Glutamatergic neuron (in vitro differentiated cells): ENCODE measurements at regions not wholly inside any gene's neighbourhood (a gene's known extent, or its start where the extent isn't known, plus 50 kb on each side); places are given as distances from the start of the nearest gene placed in this dataset.

Experiments
- DNase-seq: peaks from one replicate; pipeline ENCODE4 v3.0.0; 2022
- H3K27ac Mint-ChIP-seq: one replicate; pipeline ENCODE4 v1.8.0; 2020; ENCODE audit warnings: mild to moderate bottlenecking, mixed read lengths, inconsistent platforms; ENCODE audit not compliant: unreplicated experiment
- H3K27me3 Mint-ChIP-seq: one replicate; pipeline ENCODE4 v1.8.0; 2020; ENCODE audit warnings: mild to moderate bottlenecking, moderate library complexity, mixed read lengths, inconsistent platforms; ENCODE audit not compliant: unreplicated experiment
- H3K36me3 Mint-ChIP-seq: one replicate; pipeline ENCODE4 v1.8.0; 2020; ENCODE audit warnings: mild to moderate bottlenecking, mixed read lengths, inconsistent platforms; ENCODE audit not compliant: unreplicated experiment
- H3K4me1 Mint-ChIP-seq: one replicate; pipeline ENCODE4 v1.8.0; 2020; ENCODE audit warnings: mild to moderate bottlenecking, low read depth, mixed read lengths, inconsistent platforms; ENCODE audit not compliant: unreplicated experiment
- H3K4me3 Mint-ChIP-seq: one replicate; pipeline ENCODE4 v1.8.0; 2020; ENCODE audit warnings: mild to moderate bottlenecking, mixed read lengths, inconsistent platforms; ENCODE audit not compliant: unreplicated experiment
- H3K9me3 Mint-ChIP-seq: one replicate; pipeline ENCODE4 v1.8.0; 2020; ENCODE audit warnings: mild to moderate bottlenecking, moderate library complexity, mixed read lengths, inconsistent platforms; ENCODE audit not compliant: unreplicated experiment
- CTCF ChIP-seq: fragments of 200-600 bp; sonication (generic); IDR thresholded peaks from one replicate; pipeline ENCODE4 v1.5.0; 2021; ENCODE audit not compliant: partially characterized antibody, unreplicated experiment

- Mint-ChIP-seq H3K27ac (no peak overlapping the region), H3K4me1 (no peaks in the 10 kb centered on the region), H3K4me3 (no peak overlapping the region), H3K9me3 (peaks cover 2% of the 10 kb centered on the region), H3K27me3 (no peaks in the 10 kb centered on the region), H3K36me3 (no peaks in the 10 kb centered on the region)
- no peak for TF ChIP-seq CTCF
- no peak for DNase-seq
Measured at GRCh38 chr5:67969631-67970030, 245.9 kb upstream of the PIK3R1 start.

GRCh38 chr5:67969176-67969575 is 246.4 kb upstream of the PIK3R1 start:
- Mint-ChIP-seq H3K27ac (no peak overlapping the region), H3K36me3 (no peaks in the 10 kb centered on the region), H3K4me1 (no peaks in the 10 kb centered on the region), H3K9me3 (peaks cover 2% of the 10 kb centered on the region), H3K4me3 (no peak overlapping the region), H3K27me3 (no peaks in the 10 kb centered on the region)
- no peak for TF ChIP-seq CTCF
- no peak for DNase-seq

- H3K9me3 Mint-ChIP-seq: peaks cover 2% of the 10 kb centered on the region
Measured at GRCh38 chr5:67966712-67967111, 248.8 kb upstream of the PIK3R1 start.

GRCh38 chr5:67964619-67965018 is 250.9 kb upstream of the PIK3R1 start:
- no peak overlapping the region for H3K4me3 Mint-ChIP-seq
- no peaks in the 10 kb centered on the region for H3K9me3 Mint-ChIP-seq
- DNase-seq: no peak
- no peak for TF ChIP-seq CTCF
- no peaks in the 10 kb centered on the region for H3K27me3 Mint-ChIP-seq
- peaks cover 4% of the 10 kb centered on the region for H3K36me3 Mint-ChIP-seq
- no peaks in the 10 kb centered on the region for H3K4me1 Mint-ChIP-seq
- no peak overlapping the region for H3K27ac Mint-ChIP-seq

More at GRCh38 chr5:67966712-67967111, 248.8 kb upstream of the PIK3R1 start:
- no peaks in the 10 kb centered on the region for H3K27me3 Mint-ChIP-seq
- no peak for TF ChIP-seq CTCF
- H3K4me3 Mint-ChIP-seq: no peak overlapping the region
- H3K4me1 Mint-ChIP-seq: no peaks in the 10 kb centered on the region
- DNase-seq: no peak
- H3K36me3 Mint-ChIP-seq: peaks cover 4% of the 10 kb centered on the region
- H3K27ac Mint-ChIP-seq: no peak overlapping the region

- H3K27me3 Mint-ChIP-seq: no peaks in the 10 kb centered on the region
- peaks cover 4% of the 10 kb centered on the region for H3K36me3 Mint-ChIP-seq
- DNase-seq: no peak
- H3K27ac Mint-ChIP-seq: no peak overlapping the region
- no peak overlapping the region for H3K4me3 Mint-ChIP-seq
- no peaks in the 10 kb centered on the region for H3K9me3 Mint-ChIP-seq
- no peaks in the 10 kb centered on the region for H3K4me1 Mint-ChIP-seq
- no peak for TF ChIP-seq CTCF
Measured at GRCh38 chr5:67963789-67964519, 251.6 kb upstream of the PIK3R1 start.
